NT2/D1 (cell line): ENCODE measurements at regions not wholly inside any gene's neighbourhood (a gene's known extent, or its start where the extent isn't known, plus 50 kb on each side); places are given as distances from the start of the nearest gene placed in this dataset.

Experiments used
- DNase-seq: peaks from one replicate; pipeline ENCODE4 v3.0.0-alpha.2; 2011; ENCODE audit warnings: low read depth, low spot score
- H3K27me3 ChIP-seq: 2 replicates; pipeline ENCODE4 v1.6.0; 2011; ENCODE audit warnings: mild to moderate bottlenecking; ENCODE audit not compliant: insufficient read length, insufficient read depth
- H3K36me3 ChIP-seq: 2 replicates; pipeline ENCODE4 v1.6.1; 2011; ENCODE audit warnings: mild to moderate bottlenecking, low read length, mixed read lengths; ENCODE audit not compliant: insufficient read depth, insufficient read length
- H3K4me1 ChIP-seq: 2 replicates; pipeline ENCODE4 v1.5.1; 2011; ENCODE audit not compliant: insufficient read depth, insufficient read length
- H3K4me3 ChIP-seq: 2 replicates; pipeline ENCODE4 v1.5.1; 2011; ENCODE audit warnings: low read depth; ENCODE audit not compliant: insufficient read length
- H3K9ac ChIP-seq: 2 replicates; pipeline ENCODE4 v1.6.0; 2011; ENCODE audit warnings: low read depth; ENCODE audit not compliant: insufficient read length
- H3K9me3 ChIP-seq: 2 replicates; pipeline ENCODE4 v1.5.1; 2011; ENCODE audit warnings: mild to moderate bottlenecking, low read length; ENCODE audit not compliant: insufficient read depth
- SUZ12 ChIP-seq: IDR thresholded peaks from 2 replicates; pipeline ENCODE4 v1.6.1; 2011; ENCODE audit not compliant: insufficient read length, insufficient read depth; ENCODE audit errors: extremely low read depth
- YY1 ChIP-seq: IDR thresholded peaks from 2 replicates; pipeline ENCODE4 v1.6.1; 2011; ENCODE audit not compliant: insufficient read length, insufficient read depth
- ZNF274 ChIP-seq: IDR thresholded peaks from 2 replicates; pipeline ENCODE4 v1.6.1; 2011; ENCODE audit warnings: mild to moderate bottlenecking, low read depth, low read length

GRCh38 chr2:108139521-108139920 is 100.2 kb upstream of the SULT1C3 start:
- Histone ChIP-seq H3K9me3 (no peaks in the 10 kb centered on the region), H3K4me3 (no peak overlapping the region), H3K9ac (no peak overlapping the region), H3K27me3 (no peaks in the 10 kb centered on the region), H3K4me1 (no peaks in the 10 kb centered on the region), H3K36me3 (no peaks in the 10 kb centered on the region)
- TF ChIP-seq ZNF274 = no peak
- TF ChIP-seq YY1 = no peak
- TF ChIP-seq SUZ12 = no peak
- peak; percentile 25 for DNase-seq

GRCh38 chr2:108145557-108146326 is 94.0 kb upstream of the SULT1C3 start:
- Histone ChIP-seq H3K4me3 (no peak overlapping the region), H3K36me3 (no peaks in the 10 kb centered on the region)
- DNase-seq = no peak

GRCh38 chr2:108148555-108148954 is 91.2 kb upstream of the SULT1C3 start:
- no peaks in the 10 kb centered on the region for H3K36me3 ChIP-seq
- H3K4me3 ChIP-seq = no peak overlapping the region
- H3K9me3 ChIP-seq = no peaks in the 10 kb centered on the region
- no peaks in the 10 kb centered on the region for H3K27me3 ChIP-seq
- no peaks in the 10 kb centered on the region for H3K4me1 ChIP-seq
- H3K9ac ChIP-seq = no peak overlapping the region
- DNase-seq = no peak
- no peak for TF ChIP-seq YY1
- TF ChIP-seq SUZ12 = no peak
- no peak for TF ChIP-seq ZNF274

More at GRCh38 chr2:108145557-108146326, 94.0 kb upstream of the SULT1C3 start:
- TF ChIP-seq YY1 = no peak
- TF ChIP-seq ZNF274 = no peak
- TF ChIP-seq SUZ12 = no peak
- H3K27me3 ChIP-seq = no peaks in the 10 kb centered on the region
- H3K9ac ChIP-seq = no peak overlapping the region
- no peaks in the 10 kb centered on the region for H3K9me3 ChIP-seq
- H3K4me1 ChIP-seq = no peaks in the 10 kb centered on the region

- TF ChIP-seq SUZ12 (no peak), ZNF274 (no peak), YY1 (no peak)
- H3K36me3 ChIP-seq = no peaks in the 10 kb centered on the region
- H3K4me3 ChIP-seq = no peak overlapping the region
- no peaks in the 10 kb centered on the region for H3K4me1 ChIP-seq
- H3K27me3 ChIP-seq = no peaks in the 10 kb centered on the region
- no peak for DNase-seq
- no peak overlapping the region for H3K9ac ChIP-seq
- no peaks in the 10 kb centered on the region for H3K9me3 ChIP-seq
Measured at GRCh38 chr2:108154366-108155061, 85.3 kb upstream of the SULT1C3 start.

- no peaks in the 10 kb centered on the region for H3K9me3 ChIP-seq
- no peak for TF ChIP-seq ZNF274
- no peak for TF ChIP-seq YY1
- TF ChIP-seq SUZ12 = no peak
- no peak for DNase-seq
- no peak overlapping the region for H3K9ac ChIP-seq
- H3K4me3 ChIP-seq = no peak overlapping the region
- no peaks in the 10 kb centered on the region for H3K27me3 ChIP-seq
- no peaks in the 10 kb centered on the region for H3K4me1 ChIP-seq
- no peaks in the 10 kb centered on the region for H3K36me3 ChIP-seq
Measured at GRCh38 chr2:108161298-108161697, 78.5 kb upstream of the SULT1C3 start.

- no peak overlapping the region for H3K4me3 ChIP-seq
- no peaks in the 10 kb centered on the region for H3K36me3 ChIP-seq
- no peak overlapping the region for H3K9ac ChIP-seq
- no peaks in the 10 kb centered on the region for H3K4me1 ChIP-seq
- H3K9me3 ChIP-seq = no peaks in the 10 kb centered on the region
- TF ChIP-seq YY1 (no peak), ZNF274 (no peak), SUZ12 (no peak)
- DNase-seq = no peak
- H3K27me3 ChIP-seq = no peaks in the 10 kb centered on the region
Measured at GRCh38 chr2:108164318-108164717, 75.5 kb upstream of the SULT1C3 start.

GRCh38 chr2:108165729-108166128 is 74.0 kb upstream of the SULT1C3 start:
- Histone ChIP-seq H3K36me3 (no peaks in the 10 kb centered on the region), H3K9me3 (no peaks in the 10 kb centered on the region), H3K4me1 (no peaks in the 10 kb centered on the region), H3K4me3 (no peak overlapping the region), H3K27me3 (no peaks in the 10 kb centered on the region), H3K9ac (no peak overlapping the region)
- DNase-seq = no peak
- no peak for TF ChIP-seq YY1
- no peak for TF ChIP-seq ZNF274
- no peak for TF ChIP-seq SUZ12
